K562 (cell line): ENCODE measurements at regions not wholly inside any gene's neighbourhood (a gene's known extent, or its start where the extent isn't known, plus 50 kb on each side); places are given as distances from the start of the nearest gene placed in this dataset.

ENCODE experiments used
- ATAC-seq: fragments of 200-7000 bp; cut with Tn5 transposase; 3 replicates; pipeline ENCODE4 v1.9.1; 2020; ENCODE audit warnings: moderate library complexity
- BruUV-seq: library from RNA; stranded (reverse); fragments of 400-500 nt; replicated peaks from 2 replicates; lab custom pipeline; 2021; lab: Mats Ljungman, UMichigan
- CTCF ChIA-PET: fragments of 300-600 bp; formaldehyde crosslinking; extraction: SDS; loops from one replicate; lab custom pipeline; 2021; ENCODE audit warnings: low intra/inter-chr PET ratio; lab: Yijun Ruan, JAX
- POLR2A ChIA-PET: fragments of 300-600, 350-650 bp; sonication (Branson Sonifier 250); formaldehyde crosslinking; extraction: SDS; loops from one replicate; lab custom pipeline; 2021; ENCODE audit warnings: antibody characterized with exemption, inconsistent platforms; lab: Yijun Ruan, JAX
- DNase-seq, 4 experiments: peaks; one replicate each; pipeline versions ENCODE4 v3.0.0 to v3.0.0-alpha.2; 2011 to 2018; ENCODE audit warnings: low spot score in 3 of 4, mixed read lengths in 3 of 4; ENCODE audit errors: extremely low read depth in 1 of 4
- FAIRE-seq: peaks from 2 replicates; lab custom pipeline; 2011; peaks lifted over from hg19 to GRCh38; lab: Jason Lieb, UNC
- H2AFZ ChIP-seq: 2 replicates; pipeline ENCODE4 v1.6.0; 2011; ENCODE audit warnings: low read depth, low read length, control low read depth, inconsistent platforms
- H3K27ac ChIP-seq: fragments of 200-600 bp; 3 replicates; pipeline ENCODE4 v1.8.0; 2011; ENCODE audit warnings: low read depth, mild to moderate bottlenecking, control low read depth, inconsistent platforms, low read length, moderate library complexity, mixed read lengths; ENCODE audit errors: extremely low read depth
- H3K27me3 ChIP-seq, 2 experiments: fragments of 300-600 bp in 1 of 2; 2 replicates in 1 of 2; 3 replicates in 1 of 2; pipeline versions ENCODE4 v1.6.0 to v1.8.0; 2011; ENCODE audit warnings: inconsistent platforms in 2 of 2, low read length in 2 of 2, mild to moderate bottlenecking in 1 of 2, mixed read lengths in 1 of 2, moderate library complexity in 1 of 2; ENCODE audit not compliant: control insufficient read depth in 2 of 2, insufficient read depth in 2 of 2
- H3K36me3 ChIP-seq: fragments of 300-600 bp; 3 replicates; pipeline ENCODE4 v1.8.0; 2011; ENCODE audit warnings: mild to moderate bottlenecking, low read length, inconsistent platforms; ENCODE audit not compliant: control insufficient read depth, insufficient read depth
- H3K4me1 ChIP-seq, 2 experiments: fragments of 200-600 bp in 1 of 2; replicated peaks in 1 of 2; 2 replicates in 1 of 2; 3 replicates in 1 of 2; pipeline versions ENCODE4 v1.5.1 to v1.8.0; 2011; ENCODE audit warnings: inconsistent platforms in 2 of 2, low read length in 2 of 2, mild to moderate bottlenecking in 1 of 2, mixed read lengths in 1 of 2, moderate library complexity in 1 of 2; ENCODE audit not compliant: control insufficient read depth in 2 of 2, insufficient read depth in 2 of 2
- H3K4me2 ChIP-seq: 2 replicates; pipeline ENCODE4 v1.6.1; 2011; ENCODE audit warnings: low read length, control low read depth, inconsistent platforms, mixed read lengths; ENCODE audit not compliant: insufficient read depth
- H3K4me3 ChIP-seq: fragments of 200-600 bp; sonication (generic), shearing (Covaris generic); 2 replicates; pipeline ENCODE4 v1.5.1; 2016; ENCODE audit warnings: control low read depth, inconsistent platforms
- H3K79me2 ChIP-seq: fragments of 200-600 bp; 3 replicates; pipeline ENCODE4 v1.8.0; 2011; ENCODE audit warnings: low read length, inconsistent platforms; ENCODE audit not compliant: control insufficient read depth, insufficient read depth
- H3K9ac ChIP-seq, 2 experiments: 2 replicates each; pipeline versions ENCODE4 v1.6.0 to v1.6.1; 2011; ENCODE audit warnings: low read depth in 2 of 2, low read length in 2 of 2, control low read depth in 1 of 2, inconsistent platforms in 1 of 2, mild to moderate bottlenecking in 1 of 2, mixed read lengths in 1 of 2; ENCODE audit not compliant: insufficient read depth in 1 of 2
- H3K9me1 ChIP-seq: one replicate; pipeline ENCODE4 v1.6.0; 2011; ENCODE audit warnings: inconsistent platforms, mild to moderate bottlenecking, low read length, moderate library complexity; ENCODE audit not compliant: control insufficient read depth, insufficient read depth
- H3K9me3 ChIP-seq: replicated peaks from 2 replicates; pipeline ENCODE4 v1.5.1; 2011; ENCODE audit warnings: low read depth, low read length, inconsistent platforms; ENCODE audit not compliant: control insufficient read depth, insufficient read depth
- H4K20me1 ChIP-seq: replicated peaks from 2 replicates; pipeline ENCODE4 v1.6.1; 2011; ENCODE audit warnings: low read length, inconsistent platforms, mixed read lengths; ENCODE audit not compliant: control insufficient read depth, insufficient read depth
- BCLAF1 ChIP-seq, 2 experiments: fragments of 450-650 bp in 1 of 2; IDR thresholded peaks; 2 replicates each; pipeline ENCODE4 v1.6.1; 2011 to 2017; ENCODE audit warnings: low read depth in 2 of 2, antibody characterized with exemption in 1 of 2, borderline replicate concordance in 1 of 2, low read length in 1 of 2, mild to moderate bottlenecking in 1 of 2, mixed read lengths in 1 of 2; ENCODE audit not compliant: control insufficient read depth in 1 of 2
- BRD4 ChIP-seq: fragments of 200-600 bp; sonication (generic); IDR thresholded peaks from 2 replicates; pipeline ENCODE4 v1.6.1; 2017; ENCODE audit warnings: inconsistent platforms
- CHD1 ChIP-seq: fragments of 200-600 bp; sonication (generic); IDR thresholded peaks from one replicate; pipeline ENCODE4 v1.6.1; 2012; ENCODE audit warnings: mild to moderate bottlenecking, moderate library complexity, low read length, inconsistent platforms
- HNRNPK ChIP-seq: fragments of 200-400 bp; formaldehyde crosslinking; IDR thresholded peaks from one replicate; pipeline ENCODE4 v1.6.1; 2018; ENCODE audit warnings: mild to moderate bottlenecking, low read depth, low read length; ENCODE audit not compliant: poor library complexity, severe bottlenecking
- RHOXF2B ChIP-seq: fragments of 250-450 bp; sonication (Bioruptor Pico); conservative IDR thresholded peaks from 2 replicates; pipeline ENCODE4 v1.5.1; 2021
- SRSF3 ChIP-seq: fragments of 200-400 bp; formaldehyde crosslinking; IDR thresholded peaks from 2 replicates; pipeline ENCODE4 v1.6.1; 2016; ENCODE audit warnings: mild to moderate bottlenecking, low read length, moderate library complexity; ENCODE audit not compliant: insufficient read depth
- ZNF316 ChIP-seq: fragments of 450-650 bp; IDR thresholded peaks from 2 replicates; pipeline ENCODE4 v1.6.1; 2016
- WGBS: fragments of 100-300 bp; shearing (Covaris generic); methylation state at CpG from one replicate; pipeline ENCODE4 v1.1.6; 2016; ENCODE audit warnings: low coverage, mixed read lengths; ENCODE audit not compliant: insufficient coverage; ENCODE audit errors: missing lambda C conversion rate; 5-methylcytosine and 5-hydroxymethylcytosine counted together
- in situ Hi-C: fragments of 300-500 bp; cut with MboI; formaldehyde crosslinking; loops from 4 replicates; pipeline ENCODE4 v1.15.0; 2018; ENCODE audit warnings: inconsistent platforms, mixed read lengths
- intact Hi-C: fragments of 100-400 bp; cut with micrococcal nuclease; formaldehyde crosslinking; loops from 2 replicates; pipeline ENCODE4 v1.14.2; 2022

GRCh38 chr2:41568648-41569047 lies 479.2 kb upstream of the PKDCC start:
- ChIA-PET POLR2A (no interaction called here), CTCF (no interaction called here)
- ATAC-seq = no peak
- H3K9me3 ChIP-seq = no peaks in the 10 kb centered on the region
- no peaks in the 10 kb centered on the region for H3K9me1 ChIP-seq
- DNase-seq = no peak
- no peak overlapping the region for H3K4me2 ChIP-seq
- H3K4me1 ChIP-seq = no peaks in the 10 kb centered on the region
- H3K9ac ChIP-seq = no peak overlapping the region
- BruUV-seq = no TSS peak
- H3K4me3 ChIP-seq = no peak overlapping the region
- intact Hi-C loops (no loop called here), in situ Hi-C loops (no loop called here)
- no peak for FAIRE-seq
- no peaks in the 10 kb centered on the region for H3K27me3 ChIP-seq
- H3K27ac ChIP-seq = no peak overlapping the region
- H3K36me3 ChIP-seq = no peaks in the 10 kb centered on the region
- H4K20me1 ChIP-seq = no peaks in the 10 kb centered on the region
- 0% methylated on average over 1 of the region's 1 CpG for WGBS
- TF ChIP-seq ZNF316 (peak; percentile 43; the same call in 1 of the 2 replicates), HNRNPK (no peak), BRD4 (no peak)
- no peaks in the 10 kb centered on the region for H3K79me2 ChIP-seq
- no peak overlapping the region for H2AFZ ChIP-seq

GRCh38 chr2:41572154-41572553 lies 475.7 kb upstream of the PKDCC start:
- Histone ChIP-seq H3K4me1 (no peaks in the 10 kb centered on the region), H3K9me1 (no peaks in the 10 kb centered on the region), H3K4me2 (no peak overlapping the region), H4K20me1 (no peaks in the 10 kb centered on the region), H3K36me3 (no peaks in the 10 kb centered on the region), H3K79me2 (no peaks in the 10 kb centered on the region)
- ChIA-PET POLR2A (no interaction called here), CTCF (no interaction called here)
- no TSS peak for BruUV-seq
- in situ Hi-C loops = no loop called here
- 2% methylated on average over 3 of the region's 3 CpGs for WGBS
- FAIRE-seq = no peak
- DNase-seq = no peak
- TF ChIP-seq BCLAF1 (IDR thresholded peaks at IDR 0.05; ENCODE audit: borderline replicate concordance in 1 of 2, control insufficient read depth in 1 of 2, low read depth in 2 of 2, low read length in 1 of 2) (no peak), CHD1 (no peak), SRSF3 (no peak), RHOXF2B (CRISPR knock-in tag) (no peak)
- TF ChIP-seq, all 486 proteins: peak for 0
- no peaks in the 10 kb centered on the region for H3K9me3 ChIP-seq
- intact Hi-C loops = no loop called here
- H2AFZ ChIP-seq = no peak overlapping the region
- no peak overlapping the region for H3K27ac ChIP-seq
- H3K27me3 ChIP-seq = no peaks in the 10 kb centered on the region
- H3K9ac ChIP-seq = no peak overlapping the region
- no peak for ATAC-seq
- H3K4me3 ChIP-seq = no peak overlapping the region
